GM06990 (cell line): ENCODE measurements at regions not wholly inside any gene's neighbourhood (a gene's known extent, or its start where the extent isn't known, plus 50 kb on each side); places are given as distances from the start of the nearest gene placed in this dataset.

ENCODE experiments used
- DNase-seq: peaks from one replicate; pipeline ENCODE4 v3.0.0-alpha.2; 2011; ENCODE audit not compliant: insufficient read length; ENCODE audit errors: extremely low read depth
- H3K27me3 ChIP-seq: replicated peaks from 2 replicates; pipeline ENCODE4 v1.6.0; 2011; ENCODE audit warnings: low read length; ENCODE audit not compliant: control insufficient read depth, insufficient read depth
- H3K36me3 ChIP-seq: 2 replicates; pipeline ENCODE4 v1.5.1; 2011; ENCODE audit warnings: low read length; ENCODE audit not compliant: control insufficient read depth, insufficient read depth
- H3K4me3 ChIP-seq: replicated peaks from 2 replicates; pipeline ENCODE4 v1.5.1; 2011; ENCODE audit warnings: low read depth, mild to moderate bottlenecking, control low read depth, low read length
- CTCF ChIP-seq: IDR thresholded peaks from 2 replicates; pipeline ENCODE4 v1.5.1; 2011; ENCODE audit warnings: low read length, control low read depth, mild to moderate bottlenecking, inconsistent platforms; ENCODE audit not compliant: insufficient read depth, poor library complexity, severe bottlenecking

GRCh38 chr3:519026-519425 lies 322.5 kb downstream of the CHL1 start:
- no peak for DNase-seq
- Histone ChIP-seq H3K36me3 (no peaks in the 10 kb centered on the region), H3K27me3 (no peaks in the 10 kb centered on the region), H3K4me3 (no peak overlapping the region)
- TF ChIP-seq CTCF, result no peak

GRCh38 chr3:522888-523287 lies 326.3 kb downstream of the CHL1 start:
- no peak for DNase-seq
- H3K27me3 ChIP-seq, result no peaks in the 10 kb centered on the region
- no peak for TF ChIP-seq CTCF
- H3K36me3 ChIP-seq, result no peaks in the 10 kb centered on the region
- H3K4me3 ChIP-seq, result no peak overlapping the region

GRCh38 chr3:525415-525814 lies 328.9 kb downstream of the CHL1 start:
- TF ChIP-seq CTCF, result no peak
- no peaks in the 10 kb centered on the region for H3K27me3 ChIP-seq
- H3K36me3 ChIP-seq, result no peaks in the 10 kb centered on the region
- no peak for DNase-seq
- H3K4me3 ChIP-seq, result no peak overlapping the region

GRCh38 chr3:535566-536416 lies 339.2 kb downstream of the CHL1 start:
- no peaks in the 10 kb centered on the region for H3K36me3 ChIP-seq
- DNase-seq, result no peak
- H3K4me3 ChIP-seq, result no peak overlapping the region
- H3K27me3 ChIP-seq, result no peaks in the 10 kb centered on the region
- TF ChIP-seq CTCF, result no peak

- Histone ChIP-seq H3K4me3 (no peak overlapping the region), H3K36me3 (no peaks in the 10 kb centered on the region)
These were observed 339.9 kb downstream of the CHL1 start for GRCh38 chr3:536417-536813.

More at GRCh38 chr3:536417-536813, 339.9 kb downstream of the CHL1 start:
- H3K27me3 ChIP-seq, result no peaks in the 10 kb centered on the region
- no peak for DNase-seq
- TF ChIP-seq CTCF, result no peak
